Neural progenitor cell (in vitro differentiated cells): ENCODE measurements at regions not wholly inside any gene's neighbourhood (a gene's known extent, or its start where the extent isn't known, plus 50 kb on each side); places are given as distances from the start of the nearest gene placed in this dataset.

Source experiments
- CTCF ChIP-seq: fragments of 200-600 bp; sonication (generic); IDR thresholded peaks from 2 replicates; pipeline ENCODE4 v1.5.1; 2017; ENCODE audit warnings: antibody characterized with exemption, mild to moderate bottlenecking
- EZH2 ChIP-seq: fragments of 200-600 bp; sonication (generic); IDR thresholded peaks from 2 replicates; pipeline ENCODE4 v1.6.1; 2017; ENCODE audit warnings: antibody characterized with exemption, mild to moderate bottlenecking, moderate library complexity
- EZH2phosphoT487 ChIP-seq: fragments of 200-600 bp; sonication (generic); IDR thresholded peaks from 2 replicates; pipeline ENCODE4 v1.6.1; 2017; ENCODE audit warnings: antibody characterized with exemption

DNA sequence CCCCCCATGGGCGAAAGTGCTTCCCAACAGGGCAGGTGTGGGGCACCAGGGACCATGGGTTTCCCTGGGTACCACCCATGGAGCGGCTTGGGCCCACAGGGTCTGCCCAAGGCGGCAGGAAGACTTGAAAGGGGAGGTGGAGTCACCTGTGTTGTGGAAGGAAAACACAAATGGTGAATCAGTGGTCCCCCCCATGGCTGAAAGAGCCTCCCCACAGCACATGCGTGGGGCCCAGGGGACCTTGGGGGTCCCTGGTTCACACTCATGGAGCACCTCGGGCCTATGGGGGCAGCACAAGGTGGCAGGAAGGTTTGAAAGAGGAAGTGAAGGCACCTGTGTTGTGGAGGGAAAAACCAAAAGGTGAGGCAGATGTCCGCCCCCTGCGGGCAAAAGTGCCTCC is 581.9 kb downstream of the ALG10 start:
- no peak for TF ChIP-seq CTCF
- no peak for TF ChIP-seq EZH2phosphoT487
- TF ChIP-seq EZH2, result no peak
